KMS-11 (cell line): ENCODE measurements at regions not wholly inside any gene's neighbourhood (a gene's known extent, or its start where the extent isn't known, plus 50 kb on each side); places are given as distances from the start of the nearest gene placed in this dataset.

Experiments used
- H2AFZ ChIP-seq: fragments of 200-600 bp; sonication (generic); 2 replicates; pipeline ENCODE4 v1.6.1; 2016; ENCODE audit warnings: antibody characterized with exemption, mixed run types, low read depth
- H3K27ac ChIP-seq: fragments of 200-600 bp; sonication (generic); 2 replicates; pipeline ENCODE4 v1.6.1; 2016; ENCODE audit warnings: mild to moderate bottlenecking, mixed run types
- H3K27me3 ChIP-seq: fragments of 200-600 bp; sonication (generic); 2 replicates; pipeline ENCODE4 v1.6.1; 2017; ENCODE audit warnings: mild to moderate bottlenecking, low read depth, mixed run types, moderate library complexity; ENCODE audit not compliant: insufficient read depth
- H3K36me3 ChIP-seq: fragments of 200-600 bp; sonication (generic); 2 replicates; pipeline ENCODE4 v1.6.1; 2017; ENCODE audit warnings: mild to moderate bottlenecking, mixed run types; ENCODE audit not compliant: insufficient read depth
- H3K4me1 ChIP-seq: fragments of 200-600 bp; sonication (generic); 2 replicates; pipeline ENCODE4 v1.6.1; 2016; ENCODE audit warnings: mild to moderate bottlenecking, low read depth, mixed run types; ENCODE audit not compliant: poor library complexity, severe bottlenecking
- H3K4me2 ChIP-seq: fragments of 200-600 bp; sonication (generic); 2 replicates; pipeline ENCODE4 v1.7.0; 2016; ENCODE audit warnings: mild to moderate bottlenecking, mixed run types
- H3K4me3 ChIP-seq: fragments of 200-600 bp; sonication (generic); IDR thresholded peaks from 2 replicates; pipeline ENCODE4 v1.6.1; 2017; ENCODE audit warnings: low read depth, low read length, mixed read lengths; ENCODE audit not compliant: insufficient read depth
- H3K79me2 ChIP-seq: fragments of 200-600 bp; sonication (generic); 2 replicates; pipeline ENCODE4 v1.6.1; 2016; ENCODE audit warnings: low read depth, mixed run types; ENCODE audit not compliant: insufficient read depth
- H3K9ac ChIP-seq: fragments of 200-600 bp; sonication (generic); 2 replicates; pipeline ENCODE4 v1.6.1; 2016; ENCODE audit warnings: mild to moderate bottlenecking, mixed run types
- H4K20me1 ChIP-seq: fragments of 200-600 bp; sonication (generic); 2 replicates; pipeline ENCODE4 v1.6.1; 2016; ENCODE audit warnings: mild to moderate bottlenecking, mixed run types; ENCODE audit not compliant: insufficient read depth
- CTCF ChIP-seq: fragments of 200-600 bp; sonication (generic); conservative IDR thresholded peaks from 2 replicates; pipeline ENCODE4 v1.6.1; 2017; ENCODE audit warnings: low read depth, mild to moderate bottlenecking, antibody characterized with exemption, low read length, moderate library complexity, mixed read lengths

- no peak for TF ChIP-seq CTCF
- H3K27ac ChIP-seq, result no peak overlapping the region
- no peaks in the 10 kb centered on the region for H3K36me3 ChIP-seq
- H3K4me2 ChIP-seq, result no peak overlapping the region
- no peak overlapping the region for H3K4me3 ChIP-seq
- no peaks in the 10 kb centered on the region for H3K4me1 ChIP-seq
- H3K27me3 ChIP-seq, result no peaks in the 10 kb centered on the region
- no peaks in the 10 kb centered on the region for H3K79me2 ChIP-seq
- H2AFZ ChIP-seq, result no peak overlapping the region
- no peak overlapping the region for H3K9ac ChIP-seq
- no peaks in the 10 kb centered on the region for H4K20me1 ChIP-seq
These were observed 302.9 kb downstream of the NSG2 start for GRCh38 chr5:174348311-174348981.

GRCh38 chr5:174352681-174353080 lies 307.2 kb downstream of the NSG2 start:
- Histone ChIP-seq H3K79me2 (no peaks in the 10 kb centered on the region), H3K4me3 (no peak overlapping the region), H3K36me3 (no peaks in the 10 kb centered on the region), H2AFZ (no peak overlapping the region), H3K27me3 (no peaks in the 10 kb centered on the region), H4K20me1 (no peaks in the 10 kb centered on the region), H3K27ac (no peak overlapping the region), H3K4me2 (no peak overlapping the region), H3K4me1 (no peaks in the 10 kb centered on the region), H3K9ac (no peak overlapping the region)
- no peak for TF ChIP-seq CTCF

GRCh38 chr5:174354571-174354970 lies 309.1 kb downstream of the NSG2 start:
- no peak overlapping the region for H3K4me2 ChIP-seq
- TF ChIP-seq CTCF, result no peak
- H3K4me3 ChIP-seq, result no peak overlapping the region
- H3K27me3 ChIP-seq, result no peaks in the 10 kb centered on the region
- no peaks in the 10 kb centered on the region for H3K36me3 ChIP-seq
- H3K27ac ChIP-seq, result no peak overlapping the region
- no peaks in the 10 kb centered on the region for H3K79me2 ChIP-seq
- no peak overlapping the region for H2AFZ ChIP-seq
- H3K4me1 ChIP-seq, result no peaks in the 10 kb centered on the region
- no peak overlapping the region for H3K9ac ChIP-seq
- H4K20me1 ChIP-seq, result no peaks in the 10 kb centered on the region

GRCh38 chr5:174355208-174355612 lies 309.7 kb downstream of the NSG2 start:
- Histone ChIP-seq H3K4me1 (no peaks in the 10 kb centered on the region), H3K27ac (no peak overlapping the region)
- no peak for TF ChIP-seq CTCF

More at GRCh38 chr5:174355208-174355612, 309.7 kb downstream of the NSG2 start:
- Histone ChIP-seq H2AFZ (no peak overlapping the region), H3K4me2 (no peak overlapping the region), H4K20me1 (no peaks in the 10 kb centered on the region), H3K36me3 (no peaks in the 10 kb centered on the region), H3K4me3 (no peak overlapping the region), H3K9ac (no peak overlapping the region), H3K79me2 (no peaks in the 10 kb centered on the region), H3K27me3 (no peaks in the 10 kb centered on the region)
